Mucosa of rectum (tissue), 2 donors: ENCODE measurements at regions not wholly inside any gene's neighbourhood (a gene's known extent, or its start where the extent isn't known, plus 50 kb on each side); places are given as distances from the start of the nearest gene placed in this dataset.
"Not testable (repeated sequence)": the region's sequence is repeated elsewhere in the genome, so short reads cannot be mapped to it uniquely, and the experiment has no call there.

Source experiments
- H3K27ac ChIP-seq, 2 donors: one replicate each; pipeline ENCODE4 v1.7.0; 2013; ENCODE audit warnings: inconsistent platforms in 2 of 2, low read depth in 2 of 2, low read length in 2 of 2
- H3K27me3 ChIP-seq, 2 donors: one replicate each; pipeline ENCODE4 v1.7.0; 2013; ENCODE audit warnings: low read length in 2 of 2; ENCODE audit not compliant: control insufficient read depth in 2 of 2, insufficient read depth in 2 of 2
- H3K36me3 ChIP-seq, 2 donors: one replicate each; pipeline ENCODE4 v1.7.0; 2013; ENCODE audit warnings: low read length in 2 of 2; ENCODE audit not compliant: control insufficient read depth in 2 of 2, insufficient read depth in 2 of 2
- H3K4me1 ChIP-seq, 2 donors: one replicate each; pipeline ENCODE4 v1.7.0; 2013; ENCODE audit warnings: low read length in 2 of 2, mild to moderate bottlenecking in 1 of 2; ENCODE audit not compliant: control insufficient read depth in 2 of 2, insufficient read depth in 2 of 2
- H3K4me3 ChIP-seq, 2 donors: one replicate each; pipeline ENCODE4 v1.7.0; 2013; ENCODE audit warnings: low read length in 2 of 2
- H3K9ac ChIP-seq, 2 donors: one replicate each; pipeline ENCODE4 v1.7.0; 2013; ENCODE audit warnings: low read length in 2 of 2, low read depth in 1 of 2, mild to moderate bottlenecking in 1 of 2
- H3K9me3 ChIP-seq, 2 donors: one replicate each; pipeline ENCODE4 v1.7.0; 2013; ENCODE audit warnings: low read length in 2 of 2; ENCODE audit not compliant: control insufficient read depth in 2 of 2
- donor health status: healthy.
- donor health status: Normal muscosa, but diverticular disease.

DNA sequence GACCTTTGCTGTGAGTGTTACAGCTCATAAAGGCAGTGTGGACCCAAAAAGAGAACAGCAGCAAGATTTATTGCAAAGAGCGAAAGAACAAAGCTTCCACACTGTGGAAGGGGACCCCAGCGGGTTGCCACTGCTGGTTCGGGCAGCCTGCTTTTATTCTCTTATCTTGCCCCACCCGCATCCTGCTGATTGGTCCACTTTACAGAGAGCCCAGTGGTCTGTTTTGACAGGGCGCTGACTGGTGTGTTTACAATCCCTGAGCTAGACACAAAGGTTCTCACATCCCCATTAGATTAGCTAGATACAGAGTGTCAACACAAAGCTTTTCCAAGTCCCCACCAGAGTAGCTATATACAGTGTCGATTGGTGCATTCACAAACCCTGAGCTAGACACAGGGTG lies 1187.5 kb downstream of the NXPH1 start:
- not testable (repeated sequence) for H3K27ac ChIP-seq, H3K27me3 ChIP-seq, H3K36me3 ChIP-seq, H3K4me3 ChIP-seq, H3K9ac ChIP-seq, H3K4me1 ChIP-seq, H3K9me3 ChIP-seq

DNA sequence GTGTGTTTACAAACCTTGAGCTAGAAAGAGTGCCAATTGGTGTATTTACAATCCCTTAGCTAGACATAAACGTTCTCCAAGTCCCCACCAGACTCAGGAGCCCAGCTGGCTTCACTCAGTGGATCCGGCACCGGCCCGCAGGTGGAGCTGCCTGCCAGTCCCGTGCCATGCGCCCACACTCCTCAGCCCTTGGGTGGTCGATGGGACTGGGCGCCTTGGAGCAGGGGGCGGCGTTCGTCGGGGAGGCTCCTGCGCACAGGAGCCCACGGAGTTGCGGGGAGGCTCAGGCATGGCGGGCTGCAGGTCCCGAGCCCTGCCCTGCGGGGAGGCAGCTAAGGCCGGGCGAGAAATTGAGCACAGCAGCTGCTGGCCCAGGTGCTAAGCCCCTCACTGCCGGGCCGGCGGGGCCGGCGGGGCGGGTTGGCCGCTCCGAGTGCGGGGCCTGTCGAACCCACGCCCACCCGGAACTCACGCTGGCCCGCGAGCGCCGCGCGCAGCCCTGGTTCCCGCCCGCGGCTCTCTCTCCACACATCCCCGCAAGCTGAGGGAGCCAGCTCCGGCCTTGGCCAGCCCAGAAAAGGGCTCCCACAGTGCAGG lies 1188.0 kb downstream of the NXPH1 start:
- not testable (repeated sequence) for H3K27me3 ChIP-seq, H3K4me3 ChIP-seq, H3K9ac ChIP-seq, H3K9me3 ChIP-seq, H3K27ac ChIP-seq, H3K36me3 ChIP-seq, H3K4me1 ChIP-seq

DNA sequence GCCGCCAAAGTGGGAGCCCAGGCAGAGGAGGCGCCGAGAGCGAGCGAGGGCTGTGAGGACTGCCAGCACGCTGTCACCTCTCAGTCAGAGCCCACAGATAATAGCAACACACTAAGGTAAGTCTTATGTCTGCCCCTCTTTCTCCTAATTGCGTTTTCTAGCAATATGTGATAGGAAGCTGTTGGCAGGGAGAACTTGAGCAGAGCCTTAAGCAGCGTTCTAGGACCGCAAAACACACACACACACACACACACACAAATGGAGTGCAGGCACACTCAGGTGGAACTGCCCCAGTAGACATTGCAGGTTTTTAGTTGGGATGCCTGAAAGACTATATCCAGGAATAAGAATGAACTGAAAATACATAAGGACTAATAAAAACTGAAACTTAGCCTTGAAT lies 1188.5 kb downstream of the NXPH1 start:
- Histone ChIP-seq H3K27ac (no peak overlapping the region), H3K36me3 (no peaks in the 10 kb centered on the region), H3K9me3 (peaks cover 0 to 3% of the 10 kb centered on the region in 2 donors), H3K27me3 (no peaks in the 10 kb centered on the region), H3K4me3 (no peak overlapping the region), H3K9ac (no peak overlapping the region), H3K4me1 (no peaks in the 10 kb centered on the region)

DNA sequence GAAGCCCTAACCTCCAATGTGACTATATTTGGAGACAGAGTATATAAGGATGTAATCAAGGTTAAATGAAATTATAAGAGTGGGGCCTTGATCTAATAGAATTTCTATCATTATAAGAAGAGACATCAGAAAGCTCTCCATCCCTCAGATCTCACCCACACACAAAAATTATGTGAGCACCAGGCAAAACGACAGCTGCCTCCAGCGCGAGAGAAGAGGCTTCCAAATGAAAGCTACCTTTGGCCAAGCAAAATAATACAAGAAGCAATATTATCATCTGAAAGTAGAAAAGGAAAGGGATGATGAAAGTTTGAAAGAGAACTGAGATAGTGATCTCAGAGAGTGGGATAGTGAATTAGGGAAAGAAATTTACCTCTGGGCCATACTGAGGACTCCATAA lies 1192.5 kb downstream of the NXPH1 start:
- H3K27ac ChIP-seq, result no peak overlapping the region
- H3K9ac ChIP-seq, result no peak overlapping the region
- no peaks in the 10 kb centered on the region for H3K9me3 ChIP-seq
- H3K4me1 ChIP-seq, result no peaks in the 10 kb centered on the region
- no peaks in the 10 kb centered on the region for H3K27me3 ChIP-seq
- no peak overlapping the region for H3K4me3 ChIP-seq
- H3K36me3 ChIP-seq, result no peaks in the 10 kb centered on the region

DNA sequence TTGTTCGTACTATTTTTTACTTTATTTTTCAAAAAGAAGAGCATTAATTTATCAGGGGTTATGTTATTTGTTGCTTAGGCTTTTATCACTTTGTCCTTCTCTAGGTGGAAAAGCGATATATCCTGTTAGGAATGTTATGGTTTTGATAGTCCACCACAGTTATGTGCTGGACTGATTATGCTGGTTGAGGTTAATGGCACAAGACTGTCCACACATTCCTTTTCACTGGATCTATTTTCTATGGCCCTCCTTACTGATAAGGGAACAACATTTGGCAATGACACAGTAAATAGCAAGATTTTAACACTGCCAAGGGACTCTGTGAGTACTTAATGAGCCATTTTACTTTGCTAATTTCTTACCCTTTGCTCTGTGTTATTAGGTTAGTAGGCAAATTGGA lies 1212.3 kb downstream of the NXPH1 start:
- H3K4me1 ChIP-seq, result no peaks in the 10 kb centered on the region
- no peak overlapping the region for H3K9ac ChIP-seq
- H3K9me3 ChIP-seq, result no peaks in the 10 kb centered on the region
- H3K4me3 ChIP-seq, result no peak overlapping the region
- H3K27ac ChIP-seq, result no peak overlapping the region
- no peaks in the 10 kb centered on the region for H3K36me3 ChIP-seq
- H3K27me3 ChIP-seq, result no peaks in the 10 kb centered on the region

DNA sequence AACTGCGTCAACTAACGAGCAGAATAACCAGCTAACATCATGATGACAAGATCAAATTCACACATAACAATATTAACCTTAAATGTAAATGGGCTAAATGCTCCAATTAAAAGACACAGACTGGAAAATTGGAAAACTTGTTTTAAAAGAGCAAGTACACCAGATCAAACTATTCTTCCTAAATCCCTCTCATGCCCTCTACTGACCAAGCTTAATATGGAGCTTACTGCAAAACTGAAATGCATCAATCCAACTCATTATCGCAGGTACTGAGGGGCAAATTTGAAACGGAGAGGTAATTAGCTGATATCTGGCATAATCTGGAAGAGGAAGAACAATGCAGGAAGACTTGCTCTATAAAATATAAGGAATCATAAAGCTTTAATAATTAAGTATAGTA lies 1223.8 kb downstream of the NXPH1 start:
- no peak overlapping the region for H3K4me3 ChIP-seq
- H3K9me3 ChIP-seq, result no peaks in the 10 kb centered on the region
- no peaks in the 10 kb centered on the region for H3K27me3 ChIP-seq
- H3K9ac ChIP-seq, result no peak overlapping the region
- H3K27ac ChIP-seq, result no peak overlapping the region
- H3K36me3 ChIP-seq, result no peaks in the 10 kb centered on the region
- no peaks in the 10 kb centered on the region for H3K4me1 ChIP-seq

DNA sequence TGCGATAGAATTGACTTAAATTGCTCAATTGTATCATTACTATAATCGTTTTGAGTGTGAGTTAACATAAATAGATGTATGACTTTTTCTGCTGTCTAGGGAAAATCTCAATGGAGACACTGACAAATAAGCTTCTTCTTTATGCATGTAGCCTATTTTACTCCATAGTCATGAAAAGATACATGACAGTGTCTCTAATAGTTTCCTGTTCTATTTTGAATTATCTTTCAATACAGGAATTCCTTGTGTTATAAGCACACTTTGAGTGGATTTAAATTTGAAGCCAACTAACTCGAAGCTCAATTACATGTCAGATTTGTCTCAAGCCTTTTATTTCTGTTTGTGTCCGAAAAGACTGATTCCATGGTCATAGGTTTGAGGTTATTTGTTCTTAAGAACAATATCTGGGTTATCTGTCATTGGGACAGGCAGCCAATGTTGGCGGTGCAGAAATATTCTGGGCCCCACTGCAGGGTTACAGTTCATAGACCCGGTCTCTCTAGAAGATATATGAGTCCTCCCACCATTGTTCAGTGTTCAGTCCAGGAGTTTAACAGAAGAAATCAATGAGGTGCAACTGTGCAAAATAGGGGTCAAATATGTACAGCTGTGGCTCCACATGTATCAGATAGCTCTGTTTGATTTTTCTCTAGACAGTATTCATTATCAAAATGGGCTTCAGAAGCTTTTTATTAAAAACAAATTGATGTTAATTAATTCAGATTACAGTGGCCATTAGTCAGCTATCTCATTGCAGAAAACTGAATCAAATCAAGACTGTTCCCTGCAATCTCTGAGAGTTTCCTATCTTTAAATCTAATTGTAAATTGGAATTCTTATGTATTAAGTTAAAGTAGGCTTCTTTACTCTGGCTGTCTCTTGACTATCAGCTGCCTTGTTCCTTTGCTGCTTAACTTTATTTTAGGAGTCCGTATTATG lies 1238.8 kb downstream of the NXPH1 start:
- Histone ChIP-seq H3K36me3 (no peaks in the 10 kb centered on the region), H3K4me3 (no peak overlapping the region), H3K27me3 (no peaks in the 10 kb centered on the region), H3K9me3 (no peaks in the 10 kb centered on the region), H3K4me1 (no peaks in the 10 kb centered on the region), H3K9ac (no peak overlapping the region), H3K27ac (no peak overlapping the region)

DNA sequence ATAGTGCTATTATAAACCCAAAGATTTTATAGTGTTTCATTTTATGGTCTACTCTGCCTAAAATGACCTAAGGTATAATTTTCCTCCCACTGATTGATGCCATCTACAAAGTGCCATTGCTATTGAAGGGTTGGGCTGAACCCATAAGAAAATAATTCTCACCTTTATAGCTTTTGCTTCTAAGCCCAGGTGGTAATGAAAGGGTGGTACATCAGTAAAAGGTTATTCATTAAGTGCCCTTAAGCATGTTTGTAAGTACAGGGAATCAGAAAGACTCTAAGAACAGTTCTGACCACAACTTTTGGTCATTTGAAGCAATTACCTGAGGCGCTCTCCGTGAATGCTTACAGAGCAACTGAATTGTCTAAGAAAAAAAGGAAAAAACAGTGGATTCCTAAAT lies 1247.3 kb downstream of the NXPH1 start:
- Histone ChIP-seq H3K9me3 (peaks cover 0 to 9% of the 10 kb centered on the region in 2 donors), H3K27me3 (no peaks in the 10 kb centered on the region), H3K27ac (no peak overlapping the region), H3K36me3 (no peaks in the 10 kb centered on the region), H3K4me1 (no peaks in the 10 kb centered on the region), H3K4me3 (no peak overlapping the region), H3K9ac (no peak overlapping the region)

DNA sequence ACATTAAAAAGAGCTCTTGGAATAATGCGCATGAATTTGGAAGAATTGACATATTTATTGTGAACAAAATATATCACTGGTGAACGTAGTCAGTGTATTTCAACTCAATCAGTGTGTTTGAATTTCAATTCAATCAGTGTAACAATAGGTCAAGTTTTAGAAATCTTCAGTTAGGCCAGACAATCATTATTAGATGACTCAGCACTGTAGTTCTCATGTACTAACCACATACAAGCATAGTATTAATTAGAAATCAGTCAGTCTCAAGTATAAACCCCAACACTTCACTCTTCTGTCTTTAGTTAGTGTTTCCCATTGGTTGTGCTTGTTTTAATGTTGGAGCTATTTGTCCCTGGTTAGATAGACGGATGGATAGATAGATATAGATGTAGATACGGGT lies 1247.9 kb downstream of the NXPH1 start:
- H3K36me3 ChIP-seq, result no peaks in the 10 kb centered on the region
- no peak overlapping the region for H3K9ac ChIP-seq
- no peaks in the 10 kb centered on the region for H3K4me1 ChIP-seq
- no peak overlapping the region for H3K4me3 ChIP-seq
- H3K27me3 ChIP-seq, result no peaks in the 10 kb centered on the region
- H3K9me3 ChIP-seq, result peaks cover 0 to 9% of the 10 kb centered on the region in 2 donors
- H3K27ac ChIP-seq, result no peak overlapping the region

DNA sequence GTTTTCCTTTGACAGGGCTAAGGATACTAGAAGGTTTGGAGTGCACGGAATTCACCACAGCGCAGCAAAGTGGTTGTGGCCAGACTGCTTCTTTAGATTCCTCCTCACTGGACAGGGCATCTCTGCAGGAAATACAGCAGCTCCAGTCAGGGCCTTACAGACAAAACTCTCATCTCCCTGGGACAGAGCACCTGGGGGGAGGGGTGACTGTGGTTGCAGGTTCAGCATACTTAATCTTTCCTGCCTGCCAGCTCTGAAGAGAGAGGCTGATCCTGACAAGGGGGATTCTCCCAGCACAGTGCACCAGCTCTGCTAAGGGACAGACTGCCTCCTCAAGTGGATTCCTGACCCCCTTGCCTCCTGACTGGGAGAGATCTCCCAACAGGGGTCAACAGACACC lies 1257.9 kb downstream of the NXPH1 start:
- Histone ChIP-seq H3K27ac (no peak overlapping the region), H3K36me3 (no peaks in the 10 kb centered on the region), H3K4me1 (no peaks in the 10 kb centered on the region), H3K9me3 (peaks cover 0 to 2% of the 10 kb centered on the region in 2 donors), H3K9ac (no peak overlapping the region), H3K4me3 (no peak overlapping the region), H3K27me3 (no peaks in the 10 kb centered on the region)
